GM12891 (cell line): ENCODE measurements at regions not wholly inside any gene's neighbourhood (a gene's known extent, or its start where the extent isn't known, plus 50 kb on each side); places are given as distances from the start of the nearest gene placed in this dataset.

Experiments
- PAX5 ChIP-seq: IDR thresholded peaks from 2 replicates; pipeline ENCODE4 v1.6.1; 2011; ENCODE audit warnings: low read length, moderate library complexity, mild to moderate bottlenecking; ENCODE audit not compliant: insufficient read depth, severe bottlenecking
- POLR2A ChIP-seq: IDR thresholded peaks from 2 replicates; pipeline ENCODE4 v1.6.1; 2011; ENCODE audit warnings: low read depth, low read length, control low read depth
- POLR2AphosphoS5 ChIP-seq: IDR thresholded peaks from 2 replicates; pipeline ENCODE4 v1.6.1; 2011; ENCODE audit warnings: low read depth, low read length, control low read depth
- POU2F2 ChIP-seq: IDR thresholded peaks from 2 replicates; pipeline ENCODE4 v1.6.1; 2011; ENCODE audit warnings: low read depth, mild to moderate bottlenecking, control low read depth, low read length, moderate library complexity
- SPI1 ChIP-seq: IDR thresholded peaks from 2 replicates; pipeline ENCODE4 v1.6.1; 2011; ENCODE audit warnings: low read depth, low read length, control low read depth
- TAF1 ChIP-seq: IDR thresholded peaks from 2 replicates; pipeline ENCODE4 v1.6.1; 2011; ENCODE audit warnings: low read depth, low read length, control low read depth

GRCh38 chr4:14049946-14050345 is 422.4 kb upstream of the BOD1L1 start:
- TF ChIP-seq POLR2AphosphoS5 (no peak), POLR2A (no peak), SPI1 (no peak), TAF1 (no peak), POU2F2 (no peak), PAX5 (no peak)
